WTC11 (cell line): ENCODE measurements at regions not wholly inside any gene's neighbourhood (a gene's known extent, or its start where the extent isn't known, plus 50 kb on each side); places are given as distances from the start of the nearest gene placed in this dataset.

Source experiments
- ATAC-seq: fragments of 200-7000 bp; cut with Tn5 transposase; 2 replicates; pipeline ENCODE4 v1.10.0; 2021; ENCODE audit warnings: mild to moderate bottlenecking, moderate library complexity
- CTCF ChIA-PET: fragments of 300-600 bp; sonication (Branson Sonifier 250); formaldehyde crosslinking; loops from one replicate; lab custom pipeline; 2021; ENCODE audit warnings: antibody characterized with exemption; lab: Charles Lee
- POLR2A ChIA-PET: fragments of 350-600 bp; sonication (Branson Sonifier 250); formaldehyde crosslinking; loops from one replicate; lab custom pipeline; 2021; ENCODE audit warnings: antibody characterized with exemption; lab: Charles Lee
- DNase-seq: peaks from one replicate; pipeline ENCODE4 v3.0.0; 2021; ENCODE audit warnings: low spot score
- H3K27ac Mint-ChIP-seq: 2 replicates; pipeline ENCODE4 v1.8.0; 2021; ENCODE audit warnings: mixed read lengths
- H3K27me3 Mint-ChIP-seq: 2 replicates; pipeline ENCODE4 v1.8.0; 2021; ENCODE audit warnings: low read depth, mild to moderate bottlenecking, moderate library complexity, mixed read lengths
- H3K36me3 Mint-ChIP-seq: 2 replicates; pipeline ENCODE4 v1.8.0; 2021; ENCODE audit warnings: mixed read lengths
- H3K4me1 Mint-ChIP-seq: 2 replicates; pipeline ENCODE4 v1.8.0; 2022; ENCODE audit warnings: mixed read lengths
- H3K4me3 Mint-ChIP-seq: 2 replicates; pipeline ENCODE4 v1.8.0; 2021; ENCODE audit warnings: mild to moderate bottlenecking, moderate library complexity, mixed read lengths
- H3K9me3 Mint-ChIP-seq: 2 replicates; pipeline ENCODE4 v1.8.0; 2021; ENCODE audit warnings: mixed read lengths
- ARID4B ChIP-seq: sonication (generic); formaldehyde crosslinking; IDR thresholded peaks from 2 replicates; pipeline ENCODE4 v1.8.0; 2023; ENCODE audit warnings: missing genetic modification reagents, mild to moderate bottlenecking, borderline replicate concordance
- ATF6 ChIP-seq: sonication (generic); formaldehyde crosslinking; IDR thresholded peaks from 2 replicates; pipeline ENCODE4 v1.8.1; 2023; ENCODE audit warnings: mild to moderate bottlenecking, missing genetic modification reagents
- CDX4 ChIP-seq: fragments of 250-450 bp; sonication (Bioruptor Pico); IDR thresholded peaks from 2 replicates; pipeline ENCODE4 v1.9.0; 2021; ENCODE audit warnings: moderate library complexity, mild to moderate bottlenecking, inconsistent platforms, borderline replicate concordance
- CREM ChIP-seq: sonication (generic); formaldehyde crosslinking; IDR thresholded peaks from 2 replicates; pipeline ENCODE4 v1.8.1; 2022; ENCODE audit warnings: mild to moderate bottlenecking, missing genetic modification reagents, moderate library complexity
- IRF2 ChIP-seq: sonication (generic); formaldehyde crosslinking; IDR thresholded peaks from 2 replicates; pipeline ENCODE4 v1.8.0; 2022; ENCODE audit warnings: low read depth, missing genetic modification reagents, borderline replicate concordance
- OVOL2 ChIP-seq: fragments of 250-450 bp; sonication (Bioruptor Pico); IDR thresholded peaks from 2 replicates; pipeline ENCODE4 v1.9.0; 2021; ENCODE audit warnings: mild to moderate bottlenecking, borderline replicate concordance
- SMAD3 ChIP-seq: sonication (generic); formaldehyde crosslinking; IDR thresholded peaks from 2 replicates; pipeline ENCODE4 v1.8.0; 2022; ENCODE audit warnings: missing genetic modification reagents, mild to moderate bottlenecking, borderline replicate concordance
- SOX15 ChIP-seq: fragments of 250-450 bp; sonication (Bioruptor Pico); IDR thresholded peaks from 2 replicates; pipeline ENCODE4 v1.9.0; 2021; ENCODE audit warnings: mild to moderate bottlenecking
- SP1 ChIP-seq: sonication (generic); formaldehyde crosslinking; conservative IDR thresholded peaks from 2 replicates; pipeline ENCODE4 v1.8.1; 2022; ENCODE audit warnings: missing genetic modification reagents
- ZBTB21 ChIP-seq: sonication (generic); formaldehyde crosslinking; IDR thresholded peaks from 2 replicates; pipeline ENCODE4 v1.8.1; 2023; ENCODE audit warnings: mild to moderate bottlenecking, missing genetic modification reagents, borderline replicate concordance
- ZNF138 ChIP-seq: sonication (generic); formaldehyde crosslinking; conservative IDR thresholded peaks from 2 replicates; pipeline ENCODE4 v1.8.1; 2022; ENCODE audit warnings: mild to moderate bottlenecking, moderate library complexity, missing genetic modification reagents
- ZNF281 ChIP-seq: sonication (generic); formaldehyde crosslinking; IDR thresholded peaks from 2 replicates; pipeline ENCODE4 v1.8.0; 2023; ENCODE audit warnings: mild to moderate bottlenecking, missing genetic modification reagents
- ZNF416 ChIP-seq: fragments of 250-450 bp; sonication (Bioruptor Pico); IDR thresholded peaks from 2 replicates; pipeline ENCODE4 v1.9.0; 2021; ENCODE audit warnings: mild to moderate bottlenecking, inconsistent platforms
- ZNF425 ChIP-seq: fragments of 250-450 bp; sonication (Bioruptor Pico); conservative IDR thresholded peaks from 2 replicates; pipeline ENCODE4 v1.9.0; 2021; ENCODE audit warnings: mild to moderate bottlenecking
- TF ChIP-seq, protein P1 (sequence below): sonication (generic); formaldehyde crosslinking; IDR thresholded peaks from 2 replicates; pipeline ENCODE4 v1.8.1; 2023; ENCODE audit warnings: mild to moderate bottlenecking, missing genetic modification reagents, moderate library complexity
- TF ChIP-seq, protein P2 (sequence below): sonication (generic); formaldehyde crosslinking; IDR thresholded peaks from 2 replicates; pipeline ENCODE4 v1.8.0; 2022; ENCODE audit warnings: mild to moderate bottlenecking, missing genetic modification reagents
- TF ChIP-seq, protein P3 (sequence below): sonication (generic); formaldehyde crosslinking; IDR thresholded peaks from 2 replicates; pipeline ENCODE4 v1.8.1; 2022; ENCODE audit warnings: low read depth, mild to moderate bottlenecking, moderate library complexity, missing genetic modification reagents, borderline replicate concordance

DNA sequence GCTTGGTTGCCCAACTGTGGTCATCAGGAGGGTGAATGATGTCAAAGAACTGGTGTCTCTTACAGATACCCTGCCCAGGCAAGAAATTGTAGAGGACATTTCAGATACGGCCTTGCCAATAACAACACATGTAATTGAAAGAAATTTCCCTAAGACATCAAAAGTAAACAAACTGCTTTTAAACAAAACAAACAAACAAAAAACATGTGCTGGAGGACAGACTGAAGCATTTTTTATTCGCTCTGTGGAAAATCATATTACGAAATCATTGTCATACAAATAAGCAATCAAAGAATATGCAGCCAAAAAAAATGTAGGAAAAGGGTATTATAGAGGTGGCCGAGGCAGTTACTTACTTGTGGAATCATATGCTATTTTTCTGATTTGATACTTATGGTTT is 52.1 kb upstream of the MYEOV start (continued):
- TF ChIP-seq SOX15 (CRISPR knock-in tag) = no peak
- TF ChIP-seq CDX4 = no peak

DNA sequence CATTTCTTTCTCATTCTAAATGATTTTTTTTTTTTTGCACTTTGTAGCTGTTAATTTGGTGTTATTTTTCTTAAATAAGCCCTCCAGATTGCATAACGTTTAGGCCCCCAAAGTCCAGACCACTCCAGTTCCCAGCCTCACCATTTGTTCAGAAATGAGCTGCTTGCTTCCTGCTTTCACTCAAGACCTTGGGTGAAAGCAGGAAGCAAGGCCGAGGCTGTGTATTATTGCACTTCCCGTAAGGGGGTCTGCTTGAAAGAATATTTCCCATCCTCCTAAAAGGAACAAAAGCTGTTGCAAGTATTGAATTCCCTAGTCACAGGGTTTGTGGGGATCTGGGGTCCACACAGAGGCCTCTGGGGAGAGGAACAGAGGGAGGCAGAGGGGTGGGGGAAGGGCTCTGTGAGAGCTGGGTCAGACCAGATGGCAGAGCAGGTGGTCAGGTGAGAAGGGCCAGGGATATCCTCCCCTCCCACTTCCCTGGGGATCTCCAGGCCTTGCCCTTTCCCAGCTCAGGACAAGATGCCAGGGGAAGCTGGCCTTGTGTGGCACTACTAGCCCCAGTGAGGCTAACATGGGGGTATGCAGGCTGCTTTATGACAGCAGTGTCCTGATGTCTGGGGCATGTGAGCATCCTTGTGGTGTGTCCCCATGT is 51.6 kb upstream of the MYEOV start:
- peaks cover 5% of the 10 kb centered on the region; the same call in 1 of the 2 replicates for H3K9me3 Mint-ChIP-seq
- TF ChIP-seq, protein P1, sequence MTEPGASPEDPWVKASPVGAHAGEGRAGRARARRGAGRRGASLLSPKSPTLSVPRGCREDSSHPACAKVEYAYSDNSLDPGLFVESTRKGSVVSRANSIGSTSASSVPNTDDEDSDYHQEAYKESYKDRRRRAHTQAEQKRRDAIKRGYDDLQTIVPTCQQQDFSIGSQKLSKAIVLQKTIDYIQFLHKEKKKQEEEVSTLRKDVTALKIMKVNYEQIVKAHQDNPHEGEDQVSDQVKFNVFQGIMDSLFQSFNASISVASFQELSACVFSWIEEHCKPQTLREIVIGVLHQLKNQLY (CRISPR knock-in tag) = no peak
- TF ChIP-seq ARID4B (CRISPR knock-in tag) (no peak), ATF6 (CRISPR knock-in tag) (no peak), IRF2 (CRISPR knock-in tag) (no peak), ZNF425 (CRISPR knock-in tag) (no peak), ZBTB21 (CRISPR knock-in tag) (no peak), ZNF281 (no peak), OVOL2 (CRISPR knock-in tag) (no peak), CREM (CRISPR knock-in tag) (no peak), ZNF138 (CRISPR knock-in tag) (no peak), SMAD3 (CRISPR knock-in tag) (no peak), ZNF416 (no peak), SP1 (CRISPR knock-in tag) (no peak)
- TF ChIP-seq, protein P2, sequence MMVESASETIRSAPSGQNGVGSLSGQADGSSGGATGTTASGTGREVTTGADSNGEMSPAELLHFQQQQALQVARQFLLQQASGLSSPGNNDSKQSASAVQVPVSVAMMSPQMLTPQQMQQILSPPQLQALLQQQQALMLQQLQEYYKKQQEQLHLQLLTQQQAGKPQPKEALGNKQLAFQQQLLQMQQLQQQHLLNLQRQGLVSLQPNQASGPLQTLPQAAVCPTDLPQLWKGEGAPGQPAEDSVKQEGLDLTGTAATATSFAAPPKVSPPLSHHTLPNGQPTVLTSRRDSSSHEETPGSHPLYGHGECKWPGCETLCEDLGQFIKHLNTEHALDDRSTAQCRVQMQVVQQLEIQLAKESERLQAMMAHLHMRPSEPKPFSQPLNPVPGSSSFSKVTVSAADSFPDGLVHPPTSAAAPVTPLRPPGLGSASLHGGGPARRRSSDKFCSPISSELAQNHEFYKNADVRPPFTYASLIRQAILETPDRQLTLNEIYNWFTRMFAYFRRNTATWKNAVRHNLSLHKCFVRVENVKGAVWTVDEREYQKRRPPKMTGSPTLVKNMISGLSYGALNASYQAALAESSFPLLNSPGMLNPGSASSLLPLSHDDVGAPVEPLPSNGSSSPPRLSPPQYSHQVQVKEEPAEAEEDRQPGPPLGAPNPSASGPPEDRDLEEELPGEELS (CRISPR knock-in tag) = no peak
- TF ChIP-seq, protein P3, sequence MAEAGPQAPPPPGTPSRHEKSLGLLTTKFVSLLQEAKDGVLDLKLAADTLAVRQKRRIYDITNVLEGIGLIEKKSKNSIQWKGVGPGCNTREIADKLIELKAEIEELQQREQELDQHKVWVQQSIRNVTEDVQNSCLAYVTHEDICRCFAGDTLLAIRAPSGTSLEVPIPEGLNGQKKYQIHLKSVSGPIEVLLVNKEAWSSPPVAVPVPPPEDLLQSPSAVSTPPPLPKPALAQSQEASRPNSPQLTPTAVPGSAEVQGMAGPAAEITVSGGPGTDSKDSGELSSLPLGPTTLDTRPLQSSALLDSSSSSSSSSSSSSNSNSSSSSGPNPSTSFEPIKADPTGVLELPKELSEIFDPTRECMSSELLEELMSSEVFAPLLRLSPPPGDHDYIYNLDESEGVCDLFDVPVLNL (CRISPR knock-in tag) = no peak

More for the DNA sequence above, 51.6 kb upstream of the MYEOV start:
- peaks cover 2% of the 10 kb centered on the region; the same call in 1 of the 2 replicates for H3K27me3 Mint-ChIP-seq
- peaks cover 9% of the 10 kb centered on the region; the same call in 1 of the 2 replicates for H3K4me1 Mint-ChIP-seq
- DNase-seq (no peak), ATAC-seq (no peak)
- H3K36me3 Mint-ChIP-seq = no peaks in the 10 kb centered on the region
- H3K4me3 Mint-ChIP-seq = no peak overlapping the region
- no peak overlapping the region for H3K27ac Mint-ChIP-seq
- POLR2A ChIA-PET = no interaction called here
- CTCF ChIA-PET = interaction anchor here (1.2 to 3.2 kb wide), 3 partner anchors 50 to 141 kb away, joined by 5 to 26 read pairs (median 7); no protein-coding TSS in a partner anchor
